CD8-positive, alpha-beta memory T cell (primary cell): ENCODE measurements at regions not wholly inside any gene's neighbourhood (a gene's known extent, or its start where the extent isn't known, plus 50 kb on each side); places are given as distances from the start of the nearest gene placed in this dataset.

Experiments used
- CTCF ChIA-PET: fragments of 350-600 bp; sonication (Branson Sonifier 250); formaldehyde crosslinking; loops from one replicate; lab custom pipeline; 2021; ENCODE audit warnings: antibody characterized with exemption; lab: Charles Lee
- POLR2A ChIA-PET: fragments of 350-600 bp; sonication (Branson Sonifier 250); formaldehyde crosslinking; loops from one replicate; lab custom pipeline; 2021; ENCODE audit warnings: antibody characterized with exemption; lab: Charles Lee
- DNase-seq, 5 donors: peaks; one replicate each; pipeline versions ENCODE4 v3.0.0 to v3.0.0-alpha.2; 2020 to 2022; ENCODE audit warnings: mixed read lengths in 1 of 5
- H3K27ac ChIP-seq: one replicate; pipeline ENCODE4 v1.7.0; 2013; ENCODE audit warnings: low read depth, mild to moderate bottlenecking, low read length, moderate library complexity
- H3K27me3 ChIP-seq: 2 replicates; pipeline ENCODE4 v1.7.0; 2013; ENCODE audit warnings: low read length, mild to moderate bottlenecking; ENCODE audit not compliant: insufficient read depth, poor library complexity, severe bottlenecking
- H3K36me3 ChIP-seq: 2 replicates; pipeline ENCODE4 v1.7.0; 2013; ENCODE audit warnings: mild to moderate bottlenecking, low read length, moderate library complexity; ENCODE audit not compliant: insufficient read depth
- H3K4me1 ChIP-seq: 2 replicates; pipeline ENCODE4 v1.7.0; 2013; ENCODE audit warnings: mild to moderate bottlenecking, low read length, moderate library complexity; ENCODE audit not compliant: insufficient read depth
- H3K4me3 ChIP-seq: 2 replicates; pipeline ENCODE4 v1.7.0; 2013; ENCODE audit warnings: mild to moderate bottlenecking, low read length
- H3K9me3 ChIP-seq: 2 replicates; pipeline ENCODE4 v1.7.0; 2013; ENCODE audit warnings: mild to moderate bottlenecking, low read length
- H3K27ac Mint-ChIP-seq, 8 donors: one replicate each; pipeline ENCODE4 v1.8.0; 2020 to 2021; ENCODE audit warnings: mixed read lengths in 8 of 8, mild to moderate bottlenecking in 6 of 8, inconsistent platforms in 3 of 8, moderate library complexity in 3 of 8
- H3K27me3 Mint-ChIP-seq, 2 donors: one replicate each; pipeline ENCODE4 v1.8.0; 2020 to 2021; ENCODE audit warnings: mixed read lengths in 2 of 2, mild to moderate bottlenecking in 1 of 2, moderate library complexity in 1 of 2
- H3K36me3 Mint-ChIP-seq, 3 donors: one replicate each; pipeline ENCODE4 v1.8.0; 2020 to 2021; ENCODE audit warnings: mixed read lengths in 3 of 3, inconsistent platforms in 1 of 3, mild to moderate bottlenecking in 1 of 3
- H3K4me1 Mint-ChIP-seq, 3 donors: one replicate each; pipeline ENCODE4 v1.8.0; 2020 to 2021; ENCODE audit warnings: mixed read lengths in 3 of 3, inconsistent platforms in 1 of 3, mild to moderate bottlenecking in 1 of 3
- H3K4me3 Mint-ChIP-seq, 7 donors: one replicate each; pipeline ENCODE4 v1.8.0; 2020 to 2021; ENCODE audit warnings: mixed read lengths in 7 of 7, mild to moderate bottlenecking in 6 of 7, moderate library complexity in 4 of 7, inconsistent platforms in 2 of 7
- H3K9me3 Mint-ChIP-seq, 5 donors: one replicate each; pipeline ENCODE4 v1.8.0; 2020 to 2022; ENCODE audit warnings: mixed read lengths in 5 of 5, mild to moderate bottlenecking in 3 of 5, moderate library complexity in 2 of 5, inconsistent platforms in 1 of 5

DNA sequence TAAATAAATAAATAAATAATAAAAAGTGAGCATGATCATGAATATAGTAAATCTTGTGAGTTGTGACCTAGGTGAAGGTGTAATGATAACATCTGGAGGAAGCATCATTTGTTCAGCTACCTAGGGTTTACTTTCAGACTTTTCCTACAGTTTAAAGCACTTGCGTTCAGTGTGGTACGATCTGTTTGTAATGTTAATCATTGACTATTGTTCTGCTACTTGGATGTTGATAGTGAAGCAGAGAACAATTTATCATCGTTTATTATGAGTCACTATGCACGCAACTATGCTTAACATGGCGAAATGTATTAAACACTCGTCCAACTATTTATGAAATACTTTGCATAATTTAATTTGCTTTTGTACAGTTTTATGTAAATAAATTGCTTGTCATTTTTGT, 426.2 kb downstream of the PCDH7 start:
- Mint-ChIP-seq H3K36me3 (no peaks in the 10 kb centered on the region), H3K27ac (no peak overlapping the region)
- no peaks in the 10 kb centered on the region for H3K4me1 ChIP-seq

DNA sequence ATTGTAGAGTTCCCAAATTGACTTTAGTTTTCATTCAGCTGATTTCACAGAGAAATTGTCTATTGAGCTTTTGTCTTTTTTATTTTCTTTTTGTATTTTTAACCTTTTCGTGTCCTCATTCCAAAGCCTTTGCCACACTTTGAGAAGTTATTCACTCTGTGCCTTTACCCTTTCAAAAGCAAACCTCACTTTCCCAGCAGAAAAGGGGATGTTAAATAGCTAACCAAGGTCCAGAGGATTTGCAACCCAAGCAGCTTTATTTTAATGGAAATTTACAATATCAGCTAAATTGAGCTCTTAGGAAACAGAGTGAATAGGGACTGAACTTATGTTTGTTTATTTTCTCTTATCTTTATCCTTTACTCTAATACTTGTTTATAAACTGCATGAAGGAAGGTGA, 428.8 kb downstream of the PCDH7 start:
- H3K4me3 Mint-ChIP-seq: no peak overlapping the region
- CTCF ChIA-PET: no interaction called here
- Histone ChIP-seq H3K36me3 (no peaks in the 10 kb centered on the region), H3K4me1 (no peaks in the 10 kb centered on the region), H3K4me3 (no peak overlapping the region), H3K27ac (no peak overlapping the region), H3K27me3 (no peaks in the 10 kb centered on the region), H3K9me3 (no peaks in the 10 kb centered on the region)
- no peaks in the 10 kb centered on the region for H3K27me3 Mint-ChIP-seq
- H3K4me1 Mint-ChIP-seq: no peaks in the 10 kb centered on the region
- POLR2A ChIA-PET: no interaction called here
- H3K9me3 Mint-ChIP-seq: peaks cover 0 to 15% (median 6%) of the 10 kb centered on the region in 5 donors
- no peaks in the 10 kb centered on the region for H3K36me3 Mint-ChIP-seq
- no peak overlapping the region for H3K27ac Mint-ChIP-seq
- no peak for DNase-seq

More for the DNA sequence above, 426.2 kb downstream of the PCDH7 start:
- ChIA-PET CTCF (no interaction called here), POLR2A (no interaction called here)
- no peak overlapping the region for H3K27ac ChIP-seq
- no peaks in the 10 kb centered on the region for H3K9me3 ChIP-seq
- no peaks in the 10 kb centered on the region for H3K27me3 ChIP-seq
- Mint-ChIP-seq H3K4me1 (no peaks in the 10 kb centered on the region), H3K9me3 (peaks cover 2 to 22% (median 6%) of the 10 kb centered on the region in 5 donors), H3K4me3 (no peak overlapping the region), H3K27me3 (no peaks in the 10 kb centered on the region)
- H3K4me3 ChIP-seq: no peak overlapping the region
- DNase-seq: no peak
- H3K36me3 ChIP-seq: no peaks in the 10 kb centered on the region

DNA sequence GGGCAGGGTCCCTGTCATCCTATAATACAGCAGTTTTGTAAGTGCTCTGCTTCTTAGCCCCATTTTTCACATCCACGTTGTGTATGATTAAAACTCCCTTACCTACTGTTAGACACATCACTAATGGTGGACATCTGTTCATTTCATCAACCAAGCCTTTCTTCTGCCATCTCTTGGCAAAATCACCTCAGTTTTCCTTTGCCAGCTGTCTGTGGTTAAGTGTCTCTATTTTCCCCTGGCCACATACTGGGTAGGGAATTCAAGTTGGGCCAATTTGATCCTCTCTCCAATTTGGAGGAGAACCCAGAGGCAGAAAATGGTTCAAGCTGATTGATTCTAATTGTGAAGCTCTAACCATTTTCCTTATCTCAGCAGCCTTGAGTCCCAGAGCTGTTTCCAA, 436.1 kb downstream of the PCDH7 start:
- ChIA-PET CTCF (no interaction called here), POLR2A (no interaction called here)
- Histone ChIP-seq H3K36me3 (no peaks in the 10 kb centered on the region), H3K4me1 (no peaks in the 10 kb centered on the region), H3K4me3 (no peak overlapping the region), H3K27me3 (no peaks in the 10 kb centered on the region), H3K27ac (no peak overlapping the region), H3K9me3 (no peaks in the 10 kb centered on the region)
- no peaks in the 10 kb centered on the region for H3K27me3 Mint-ChIP-seq
- no peaks in the 10 kb centered on the region for H3K4me1 Mint-ChIP-seq
- DNase-seq: no peak
- H3K27ac Mint-ChIP-seq: no peak overlapping the region
- H3K36me3 Mint-ChIP-seq: no peaks in the 10 kb centered on the region
- H3K9me3 Mint-ChIP-seq: peaks cover 0 to 15% (median 0%) of the 10 kb centered on the region in 5 donors
- H3K4me3 Mint-ChIP-seq: no peak overlapping the region

DNA sequence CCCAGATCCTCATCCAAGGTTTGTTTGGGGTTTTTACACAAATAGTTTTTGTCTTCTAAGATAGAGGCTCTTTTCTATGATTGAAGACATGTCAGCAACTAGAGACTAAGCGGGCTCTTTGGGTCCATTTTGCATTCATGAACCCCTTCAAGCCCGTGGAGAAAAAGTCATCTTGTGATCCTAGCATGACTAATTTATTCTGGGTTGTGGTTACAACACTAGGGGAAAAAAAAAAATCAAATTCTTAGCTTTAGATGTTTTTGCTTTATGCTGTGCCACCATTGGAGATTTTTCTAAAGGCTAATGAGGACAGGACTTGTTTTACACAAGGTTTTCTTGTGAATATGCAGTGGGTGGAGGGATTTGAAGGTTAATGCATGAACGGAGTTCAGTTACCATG, 440.0 kb downstream of the PCDH7 start:
- Mint-ChIP-seq H3K9me3 (peaks cover 0 to 18% (median 2%) of the 10 kb centered on the region in 5 donors), H3K4me1 (no peaks in the 10 kb centered on the region), H3K4me3 (no peak overlapping the region), H3K27me3 (no peaks in the 10 kb centered on the region), H3K27ac (no peak overlapping the region), H3K36me3 (no peaks in the 10 kb centered on the region)
- Histone ChIP-seq H3K4me1 (no peaks in the 10 kb centered on the region), H3K27me3 (no peaks in the 10 kb centered on the region), H3K4me3 (no peak overlapping the region), H3K36me3 (no peaks in the 10 kb centered on the region), H3K27ac (no peak overlapping the region), H3K9me3 (no peaks in the 10 kb centered on the region)
- DNase-seq: no peak
- ChIA-PET POLR2A (no interaction called here), CTCF (no interaction called here)

DNA sequence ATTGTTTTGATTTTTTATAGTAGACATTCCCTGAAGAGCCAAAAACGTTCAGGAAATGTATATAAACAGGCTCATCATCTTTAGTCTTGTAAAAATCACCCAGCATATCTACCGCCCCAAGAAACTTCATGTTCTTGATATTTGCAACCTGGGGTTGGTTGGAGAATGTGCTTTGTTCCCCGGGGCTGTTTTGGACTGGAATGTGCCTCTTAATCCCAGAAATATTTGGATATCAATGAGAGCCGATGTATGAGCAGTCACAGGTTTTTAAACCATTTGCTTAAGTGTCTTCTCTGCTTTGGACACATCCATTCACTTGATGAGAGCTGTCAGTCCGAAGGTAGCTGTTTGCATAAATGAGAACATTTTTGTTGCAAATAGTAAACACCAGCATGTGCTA, 449.7 kb downstream of the PCDH7 start:
- Histone ChIP-seq H3K9me3 (no peaks in the 10 kb centered on the region), H3K27me3 (no peaks in the 10 kb centered on the region), H3K36me3 (no peaks in the 10 kb centered on the region), H3K27ac (no peak overlapping the region), H3K4me3 (no peak overlapping the region), H3K4me1 (no peaks in the 10 kb centered on the region)
- Mint-ChIP-seq H3K4me3 (no peak overlapping the region), H3K4me1 (no peaks in the 10 kb centered on the region), H3K9me3 (peaks cover 5 to 18% (median 10%) of the 10 kb centered on the region in 5 donors), H3K36me3 (no peaks in the 10 kb centered on the region), H3K27ac (no peak overlapping the region), H3K27me3 (no peaks in the 10 kb centered on the region)
- ChIA-PET POLR2A (no interaction called here), CTCF (no interaction called here)
- no peak for DNase-seq

DNA sequence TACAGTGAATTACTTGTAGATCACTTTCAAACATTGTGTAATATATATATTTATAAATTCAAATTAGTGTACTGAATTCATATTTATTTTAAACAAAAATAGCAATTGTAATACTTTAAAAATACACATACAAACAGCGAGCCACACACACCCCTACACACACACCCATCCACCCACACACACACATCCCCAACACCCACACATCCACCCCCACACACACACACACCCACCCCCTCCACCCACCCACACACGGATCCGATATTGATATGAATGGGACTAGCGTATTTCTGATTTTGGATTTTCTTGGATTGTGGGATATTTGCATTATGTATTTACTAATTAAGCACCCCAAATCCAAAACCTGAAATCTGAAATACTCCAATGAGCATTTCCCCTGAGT, 451.2 kb downstream of the PCDH7 start:
- Mint-ChIP-seq H3K9me3 (peaks cover 5 to 20% (median 10%) of the 10 kb centered on the region in 5 donors), H3K4me3 (no peak overlapping the region), H3K27me3 (no peaks in the 10 kb centered on the region), H3K4me1 (no peaks in the 10 kb centered on the region), H3K27ac (no peak overlapping the region), H3K36me3 (no peaks in the 10 kb centered on the region)
- no peak for DNase-seq
- no peaks in the 10 kb centered on the region for H3K9me3 ChIP-seq
- H3K36me3 ChIP-seq: no peaks in the 10 kb centered on the region
- POLR2A ChIA-PET: no interaction called here
- CTCF ChIA-PET: no interaction called here
- H3K4me1 ChIP-seq: no peaks in the 10 kb centered on the region
- no peak overlapping the region for H3K4me3 ChIP-seq
- no peaks in the 10 kb centered on the region for H3K27me3 ChIP-seq
- no peak overlapping the region for H3K27ac ChIP-seq

DNA sequence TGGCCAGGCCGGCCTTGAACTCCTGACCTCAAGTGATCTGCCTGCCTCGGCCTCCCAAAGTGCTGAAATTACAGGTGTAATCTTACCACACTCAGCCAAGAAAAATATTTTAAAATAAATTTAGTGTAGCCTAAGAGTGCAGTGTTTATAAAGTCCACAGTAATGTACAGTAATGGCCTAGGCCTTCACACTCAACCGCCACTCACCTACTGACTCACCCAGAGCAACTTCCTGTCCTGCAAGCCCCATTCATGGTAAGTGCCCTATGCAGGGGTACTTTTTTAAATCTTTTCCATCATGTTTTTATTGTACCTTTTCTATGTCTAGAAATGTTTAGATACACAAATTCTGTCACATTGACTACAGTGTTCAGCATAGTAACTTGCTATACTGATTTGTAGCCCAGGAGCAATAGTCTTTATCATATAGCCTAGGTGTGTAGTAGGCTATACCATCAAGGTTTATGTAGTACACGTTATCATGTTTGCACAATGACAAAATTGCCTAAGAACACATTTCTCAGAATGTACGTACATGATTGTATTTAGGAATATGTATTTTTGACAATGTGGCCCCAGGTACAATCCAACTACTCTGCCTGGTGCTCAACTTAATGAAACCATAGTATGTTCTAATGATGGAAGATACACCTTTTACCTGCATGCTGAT, 455.2 kb downstream of the PCDH7 start:
- POLR2A ChIA-PET: no interaction called here
- Mint-ChIP-seq H3K9me3 (peaks cover 1 to 16% (median 6%) of the 10 kb centered on the region in 5 donors), H3K27me3 (no peaks in the 10 kb centered on the region), H3K4me3 (no peak overlapping the region), H3K4me1 (no peaks in the 10 kb centered on the region), H3K27ac (no peak overlapping the region), H3K36me3 (no peaks in the 10 kb centered on the region)
- Histone ChIP-seq H3K27me3 (no peaks in the 10 kb centered on the region), H3K36me3 (no peaks in the 10 kb centered on the region), H3K4me1 (no peaks in the 10 kb centered on the region), H3K27ac (no peak overlapping the region), H3K9me3 (no peaks in the 10 kb centered on the region), H3K4me3 (no peak overlapping the region)
- DNase-seq: no peak
- CTCF ChIA-PET: no interaction called here

DNA sequence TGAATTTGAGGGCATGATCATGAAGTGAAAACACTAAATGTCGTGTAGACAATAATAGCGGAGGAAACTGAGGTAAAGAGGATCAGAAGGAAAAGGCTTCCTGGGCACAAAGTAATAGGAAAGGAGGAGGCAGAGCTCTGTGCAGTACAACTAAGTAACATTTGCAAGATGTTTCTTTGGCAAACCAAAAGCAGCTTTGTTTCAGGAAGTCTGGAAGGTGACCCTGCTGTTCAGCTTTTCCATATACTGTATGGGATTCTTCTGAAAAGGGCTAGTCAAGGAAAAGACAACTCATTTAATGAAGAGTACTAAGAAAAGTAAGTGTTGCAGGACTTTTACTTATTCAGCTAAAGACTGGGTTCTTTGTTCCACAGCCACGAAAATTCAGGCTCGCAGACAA, 463.1 kb downstream of the PCDH7 start:
- Mint-ChIP-seq H3K27me3 (no peaks in the 10 kb centered on the region), H3K4me1 (no peaks in the 10 kb centered on the region), H3K4me3 (no peak overlapping the region), H3K27ac (no peak overlapping the region), H3K36me3 (no peaks in the 10 kb centered on the region), H3K9me3 (peaks cover 5 to 21% (median 9%) of the 10 kb centered on the region in 5 donors)
- Histone ChIP-seq H3K4me3 (no peak overlapping the region), H3K36me3 (no peaks in the 10 kb centered on the region), H3K9me3 (no peaks in the 10 kb centered on the region), H3K27me3 (no peaks in the 10 kb centered on the region), H3K4me1 (no peaks in the 10 kb centered on the region), H3K27ac (no peak overlapping the region)
- ChIA-PET CTCF (no interaction called here), POLR2A (no interaction called here)
- no peak for DNase-seq
